ENCODE measurements at regions not wholly inside any gene's neighbourhood (a gene's known extent, or its start where the extent isn't known, plus 50 kb on each side); places are given as distances from the start of the nearest gene placed in this dataset.

- DNase-seq: no peak
Observed at GRCh38 chr3:13266005-13266404, 154.1 kb downstream of the NUP210 start.

DNA sequence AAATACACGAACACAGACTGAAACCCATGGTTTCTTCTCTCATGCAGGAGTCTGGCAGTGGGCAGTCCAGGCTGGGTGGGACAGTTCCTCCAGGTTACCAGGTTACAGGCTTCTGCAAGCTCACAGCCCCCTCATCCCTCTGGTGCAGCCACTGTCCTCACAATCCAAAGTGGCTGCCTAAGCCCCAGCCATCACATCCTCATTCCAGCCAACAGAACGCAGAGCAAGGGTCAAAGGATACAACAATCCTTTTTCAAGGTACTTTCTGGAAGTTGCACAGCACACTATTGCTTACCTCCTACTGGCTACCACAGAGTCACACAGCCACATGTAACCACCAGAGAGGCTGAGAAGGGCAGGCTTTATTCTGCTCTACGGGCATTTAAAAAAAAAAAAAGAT lies 154.6 kb downstream of the NUP210 start:
- DNase-seq: no peak

DNA sequence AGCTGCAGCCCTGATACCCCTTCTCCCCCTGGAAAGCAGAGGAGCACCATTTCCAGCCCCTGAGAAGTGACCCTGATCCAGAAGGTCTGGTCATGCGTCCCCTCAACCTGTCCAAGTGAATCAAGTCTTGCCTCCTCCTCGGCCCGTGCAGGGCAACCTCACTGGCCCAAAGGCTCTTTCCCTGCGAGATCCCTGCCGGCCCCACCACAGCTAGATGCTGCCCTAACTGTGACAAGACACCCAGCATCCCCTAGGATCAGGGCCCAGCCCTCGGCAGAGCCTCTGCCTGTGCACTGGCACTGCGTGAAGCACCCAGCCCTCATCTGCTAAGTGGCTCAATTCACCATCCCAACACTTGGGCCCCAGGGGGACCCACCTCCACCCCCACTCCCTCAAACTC lies 155.1 kb downstream of the NUP210 start:
- DNase-seq: no peak

GRCh38 chr3:13264468-13264795 lies 155.7 kb downstream of the NUP210 start:
- no peak for DNase-seq

- no peak for DNase-seq
Observed at GRCh38 chr3:13263770-13264467, 156.2 kb downstream of the NUP210 start.

DNA sequence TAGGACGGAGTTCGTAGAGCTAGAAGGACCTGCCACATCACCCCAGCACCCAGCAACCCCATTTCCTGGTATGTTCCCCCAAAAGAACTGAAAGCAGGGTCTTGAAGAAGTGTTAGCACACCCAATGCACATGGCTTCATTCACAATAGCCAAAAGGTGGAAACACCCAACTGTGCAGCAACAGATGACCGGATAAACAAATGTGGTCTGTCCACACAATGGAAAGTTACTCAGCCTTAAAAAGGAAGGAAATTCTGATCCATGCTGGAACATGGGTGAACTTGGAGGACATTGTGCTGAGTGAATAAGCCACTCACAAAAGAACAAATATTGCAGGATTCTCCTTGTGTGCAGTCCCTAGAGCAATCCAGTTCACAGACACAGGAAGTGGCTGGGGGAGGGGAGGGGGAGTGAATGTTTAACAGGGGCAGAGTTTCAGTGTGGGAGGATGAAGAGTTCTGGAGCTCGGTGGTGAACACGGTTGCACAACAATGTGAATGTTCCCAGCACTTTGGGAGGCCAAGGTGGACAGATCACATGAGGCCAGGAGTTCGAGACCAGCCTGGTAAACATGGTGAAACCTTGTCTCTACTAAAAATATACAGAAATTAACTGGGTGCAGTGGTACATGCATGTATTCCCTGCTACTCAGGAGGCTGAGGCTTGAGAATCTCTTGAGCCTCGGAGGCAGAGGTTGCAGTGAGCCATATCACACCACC lies 157.5 kb downstream of the NUP210 start:
- no peak for DNase-seq

GRCh38 chr3:13261892-13262291 lies 158.2 kb downstream of the NUP210 start:
- DNase-seq: no peak

- DNase-seq: no peak
Observed at GRCh38 chr3:13261104-13261830, 158.9 kb downstream of the NUP210 start.

GRCh38 chr3:13260259-13261103 lies 159.6 kb downstream of the NUP210 start:
- no peak for DNase-seq

- no peak for DNase-seq
Observed at GRCh38 chr3:13259831-13260230, 160.3 kb downstream of the NUP210 start.

GRCh38 chr3:13258986-13259514 lies 161.1 kb downstream of the NUP210 start:
- DNase-seq: no peak

GRCh38 chr3:13258280-13258679 lies 161.8 kb downstream of the NUP210 start:
- DNase-seq: no peak

DNA sequence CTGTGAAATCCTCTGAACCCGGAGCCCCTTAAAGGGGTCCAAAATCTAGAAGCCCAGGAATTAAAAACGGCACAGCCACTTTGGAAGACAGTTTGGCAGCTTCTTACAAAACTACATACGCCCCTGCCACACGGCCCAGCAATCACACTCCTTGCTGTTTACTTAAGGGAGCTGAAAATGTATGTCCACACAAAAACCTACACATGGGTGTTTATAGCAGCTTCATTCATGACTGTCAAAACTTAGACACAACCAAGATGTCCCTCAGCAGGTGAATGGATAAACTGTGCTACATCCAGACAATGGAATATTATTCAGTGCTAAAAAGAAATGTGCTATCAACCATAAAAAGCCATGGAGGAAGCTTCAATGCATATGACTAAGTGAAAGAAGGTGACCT lies 162.5 kb downstream of the NUP210 start:
- no peak for DNase-seq

DNA sequence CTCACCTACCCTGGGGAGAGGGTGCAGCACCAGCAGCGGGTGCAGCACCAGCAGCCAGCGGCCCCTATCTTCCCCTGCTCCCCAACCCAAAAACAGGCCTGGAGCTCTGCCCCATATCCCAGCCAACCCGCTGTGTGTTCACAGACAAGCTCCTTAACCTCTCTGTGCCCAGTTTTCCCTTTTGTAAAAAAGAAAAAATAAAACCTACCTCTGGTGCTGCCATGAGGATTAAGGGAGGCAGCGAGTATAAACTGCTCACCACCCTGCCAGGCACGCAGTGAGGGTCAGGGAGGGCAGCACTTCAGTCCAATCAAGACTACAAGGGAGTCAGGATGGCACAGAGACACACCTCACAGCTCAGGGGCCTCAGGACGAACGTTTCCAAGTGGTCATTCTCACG lies 163.3 kb downstream of the NUP210 start:
- DNase-seq: no peak

DNA sequence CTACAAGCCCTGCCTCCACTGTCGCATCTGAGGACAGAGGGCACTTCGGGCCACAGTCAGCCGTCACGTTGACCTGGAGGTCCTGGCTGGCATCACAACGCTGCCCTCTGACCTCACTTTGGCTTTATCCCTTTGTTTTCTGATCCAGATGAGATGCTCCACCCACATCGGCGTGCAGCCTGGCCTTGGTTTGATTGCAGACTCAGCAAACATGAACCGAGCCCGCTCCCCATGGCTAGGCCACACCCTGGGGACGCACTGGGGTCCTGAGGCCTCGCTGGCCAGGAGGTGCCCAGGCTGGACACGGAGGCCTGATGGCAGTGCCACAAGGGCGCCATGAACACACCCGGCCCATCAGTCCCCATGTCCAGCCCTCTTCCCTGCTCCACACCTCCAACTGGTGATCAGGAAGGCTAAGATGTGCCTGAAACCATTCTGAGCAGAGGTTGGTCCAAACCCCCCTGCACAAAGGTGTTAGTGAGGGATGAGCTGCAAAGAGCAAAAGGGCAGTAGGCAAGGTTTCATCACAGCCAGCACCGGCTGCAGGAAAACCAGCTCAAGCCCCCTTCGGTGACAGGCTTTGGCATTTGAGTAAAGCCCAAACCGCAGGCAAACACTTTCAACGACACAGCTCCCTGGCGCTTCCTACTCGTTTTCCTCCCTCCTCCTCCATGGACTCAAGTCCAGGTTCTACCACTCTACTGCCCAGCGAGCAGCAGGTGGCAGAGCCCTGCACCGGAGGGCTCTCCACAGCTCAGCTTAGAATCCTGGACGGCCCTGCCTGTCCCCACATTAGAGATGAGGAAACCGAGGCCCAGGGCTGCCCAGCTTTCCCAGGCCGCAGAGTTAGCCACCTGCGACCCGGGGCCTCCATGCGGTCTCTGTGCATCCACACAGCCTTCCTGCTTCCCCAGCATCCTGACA lies 165.8 kb downstream of the NUP210 start:
- DNase-seq: no peak

DNA sequence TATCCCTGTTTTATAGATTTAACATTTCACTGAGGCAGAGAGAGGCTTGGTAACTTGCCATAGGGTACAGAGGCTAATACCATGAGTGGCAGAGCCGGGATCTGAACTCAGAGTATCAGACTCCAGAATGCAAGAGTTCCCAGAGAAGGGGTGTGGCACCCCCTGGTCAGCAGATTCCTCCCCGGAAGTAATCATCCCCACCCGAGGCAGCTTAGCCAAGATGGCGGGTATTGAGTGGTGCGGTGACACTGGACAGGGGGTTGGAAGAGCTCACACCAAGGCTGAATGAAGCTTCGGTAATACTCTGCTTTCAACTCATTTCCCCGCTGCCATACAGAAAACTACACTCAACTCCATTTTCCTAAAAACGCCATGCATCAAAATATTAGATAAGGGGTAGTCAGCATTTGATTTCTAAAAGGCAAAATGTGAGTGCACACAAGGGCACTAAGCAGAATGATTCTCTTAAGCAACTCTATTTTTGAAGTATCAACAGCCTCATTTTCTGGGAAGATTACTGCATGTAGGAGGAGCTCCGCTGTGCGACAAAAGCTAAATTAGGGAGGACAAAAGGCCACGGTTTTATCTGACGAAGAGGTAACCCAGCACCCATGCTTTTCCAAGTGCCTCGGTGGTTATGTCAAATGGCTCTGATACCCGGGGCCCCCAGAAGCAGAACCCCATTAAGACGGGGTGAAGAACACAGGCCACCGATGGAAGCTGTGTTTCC lies 166.7 kb downstream of the NUP210 start:
- no peak for DNase-seq

DNA sequence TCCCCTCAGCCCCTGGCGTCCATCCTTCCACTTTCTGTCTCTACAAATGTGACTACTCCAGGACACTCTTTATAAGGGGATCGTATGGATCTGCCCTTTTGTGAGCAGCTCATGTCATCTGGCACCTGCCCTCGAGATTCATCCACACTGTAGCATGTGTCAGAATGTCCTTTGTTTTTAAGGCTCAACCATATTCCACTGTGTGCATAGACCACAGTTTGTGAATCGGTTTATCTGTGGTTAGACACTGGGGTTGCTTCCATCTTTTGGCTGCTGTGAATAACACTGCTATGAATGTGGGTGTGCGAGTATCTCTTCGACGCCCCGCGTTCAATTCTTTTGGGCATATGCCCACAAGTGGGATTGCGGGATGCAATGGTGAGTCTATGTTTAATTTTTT lies 167.9 kb downstream of the NUP210 start:
- DNase-seq: no peak

DNA sequence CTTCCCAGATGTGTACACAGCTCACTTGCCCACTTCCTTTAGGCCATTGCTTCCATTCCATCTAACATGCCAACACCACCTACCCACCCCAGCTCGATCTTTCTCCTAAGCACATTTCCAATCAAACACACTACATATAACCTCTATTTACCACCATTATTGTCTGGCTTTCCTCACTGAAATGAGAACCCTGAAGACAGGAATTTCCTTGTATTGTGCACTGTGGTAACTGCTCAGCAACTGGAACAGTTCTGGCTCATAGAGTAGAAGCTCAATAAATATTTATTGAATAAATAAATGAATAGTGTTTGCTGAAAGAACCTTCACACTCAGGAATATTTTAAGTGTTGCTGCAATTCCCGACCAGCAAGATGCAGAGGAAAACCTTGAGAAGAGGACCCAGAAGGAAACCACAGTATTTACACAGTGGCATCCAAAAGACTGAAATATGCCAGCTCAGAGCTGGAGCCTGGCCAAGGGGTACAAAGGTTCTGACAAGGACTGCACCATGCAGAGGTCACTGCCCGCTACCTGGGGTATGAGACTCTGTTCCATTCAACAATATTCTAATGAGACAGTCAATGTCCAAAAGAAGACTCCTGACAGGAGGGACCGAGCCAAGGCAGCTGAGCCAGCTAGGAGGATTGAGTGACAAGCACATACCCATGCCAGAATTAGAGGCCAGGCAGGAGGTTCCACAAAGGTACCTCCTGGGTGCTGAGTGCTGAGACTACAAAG lies 168.8 kb downstream of the NUP210 start:
- DNase-seq: no peak

DNA sequence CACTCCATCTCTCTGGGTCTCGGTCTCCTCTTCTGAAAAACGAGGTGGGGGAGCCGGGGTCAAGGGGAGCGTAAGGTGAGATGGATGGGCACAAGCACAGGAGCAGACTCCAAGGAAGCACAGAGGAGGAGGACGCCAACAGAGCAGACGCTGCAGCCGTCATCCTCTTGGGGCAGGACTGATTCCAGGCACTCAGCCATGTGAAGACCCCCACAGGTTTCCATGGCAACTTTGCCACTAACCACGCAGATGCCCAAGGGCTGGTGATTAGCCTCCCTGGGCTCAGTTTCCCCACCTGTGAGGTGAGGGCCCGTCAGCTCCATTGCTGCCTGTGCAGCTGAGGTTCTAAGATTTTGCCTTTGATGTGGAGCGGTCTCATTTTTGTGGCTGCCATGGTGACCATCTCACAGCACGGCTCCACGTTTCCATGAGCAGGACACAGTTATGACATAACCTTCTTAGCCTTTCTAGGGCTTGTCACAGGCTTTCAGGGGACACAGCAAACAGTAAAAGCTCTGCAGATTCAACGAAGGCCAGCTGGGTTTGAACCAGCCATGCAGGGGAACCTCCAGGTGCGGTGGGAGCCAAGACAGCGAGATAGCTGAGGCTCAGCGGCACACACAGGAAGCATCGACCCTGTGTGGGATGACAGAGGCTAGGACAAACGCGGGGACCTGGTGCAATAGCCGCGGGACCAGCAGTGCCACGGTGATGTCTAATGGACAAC lies 170.3 kb downstream of the NUP210 start:
- no peak for DNase-seq

- DNase-seq: no peak
Observed at GRCh38 chr3:13248640-13249039, 171.5 kb downstream of the NUP210 start.

Measured in T1000 (cell line).